Keratinocyte (primary cell): ENCODE measurements at regions not wholly inside any gene's neighbourhood (a gene's known extent, or its start where the extent isn't known, plus 50 kb on each side); places are given as distances from the start of the nearest gene placed in this dataset.

Experiments used
- CTCF ChIP-seq, 3 experiments: IDR thresholded peaks in 1 of 3; conservative IDR thresholded peaks in 1 of 3; optimal IDR thresholded peaks in 1 of 3; 2 replicates in 2 of 3; 3 replicates in 1 of 3; pipeline versions ENCODE3 to v1.5.1; 2011; ENCODE audit warnings: low read length in 3 of 3, mild to moderate bottlenecking in 3 of 3, moderate library complexity in 2 of 3, control low read depth in 1 of 3, inconsistent platforms in 1 of 3; ENCODE audit not compliant: insufficient read depth in 2 of 3; ENCODE audit errors: extremely low read depth in 1 of 3
- EZH2 ChIP-seq: IDR thresholded peaks from one replicate; pipeline ENCODE4 v1.6.1; 2012; ENCODE audit warnings: inconsistent platforms, mild to moderate bottlenecking, low read length, moderate library complexity

- TF ChIP-seq CTCF (optimal IDR thresholded peaks at IDR 0.05 in 1 of 3, IDR thresholded peaks at IDR 0.05 in 1 of 3, conservative IDR thresholded peaks at IDR 0.05 in 1 of 3; ENCODE audit: extremely low read depth in 1 of 3, insufficient read depth in 2 of 3, low read length in 3 of 3) (no peak), EZH2 (no peak)
Measured at GRCh38 chr12:93153321-93153720, 224.2 kb upstream of the EEA1 start.
